Omental fat pad (tissue), 3 donors: ENCODE measurements at regions not wholly inside any gene's neighbourhood (a gene's known extent, or its start where the extent isn't known, plus 50 kb on each side); places are given as distances from the start of the nearest gene placed in this dataset.

ENCODE experiments used
- ATAC-seq: fragments of 150-250 bp; one replicate; pipeline ENCODE4 v1.9.1; 2016; ENCODE audit warnings: mild to moderate bottlenecking, moderate library complexity; ENCODE audit not compliant: low FRiP score
- DNase-seq: peaks from one replicate; pipeline ENCODE4 v3.0.0-alpha.2; 2019; ENCODE audit warnings: low spot score
- CTCF ChIP-seq, 3 donors: fragments of 450-650 bp; IDR thresholded peaks; one replicate each; pipeline ENCODE4 v1.5.1; 2016 to 2017; ENCODE audit warnings: antibody characterized with exemption in 3 of 3, mild to moderate bottlenecking in 3 of 3, moderate library complexity in 2 of 3

GRCh38 chr10:108894402-108895301 is 1028.7 kb downstream of the XPNPEP1 start:
- peak; percentile 51 for ATAC-seq
- DNase-seq, result no peak
- no peak for TF ChIP-seq CTCF (IDR thresholded peaks at IDR 0.05)

- TF ChIP-seq CTCF (IDR thresholded peaks at IDR 0.05), result no peak
- DNase-seq (no peak), ATAC-seq (peak; percentile 23)
Observed at GRCh38 chr10:108877095-108877561, 1046.2 kb downstream of the XPNPEP1 start.

- no peak for TF ChIP-seq CTCF (IDR thresholded peaks at IDR 0.05)
- ATAC-seq (no peak), DNase-seq (no peak)
Observed at GRCh38 chr10:108872854-108873253, 1050.5 kb downstream of the XPNPEP1 start.

GRCh38 chr10:108868881-108869280 is 1054.4 kb downstream of the XPNPEP1 start:
- no peak for ATAC-seq
- TF ChIP-seq CTCF (IDR thresholded peaks at IDR 0.05), result no peak
- DNase-seq, result no peak

GRCh38 chr10:108862676-108863350 is 1060.5 kb downstream of the XPNPEP1 start:
- TF ChIP-seq CTCF (IDR thresholded peaks at IDR 0.05), result no peak
- DNase-seq, result no peak

GRCh38 chr10:108861181-108861754 is 1062.0 kb downstream of the XPNPEP1 start:
- no peak for TF ChIP-seq CTCF (IDR thresholded peaks at IDR 0.05)
- DNase-seq, result no peak
- no peak for ATAC-seq

More at GRCh38 chr10:108862676-108863350, 1060.5 kb downstream of the XPNPEP1 start:
- ATAC-seq, result no peak
